T47D (cell line): ENCODE measurements at regions not wholly inside any gene's neighbourhood (a gene's known extent, or its start where the extent isn't known, plus 50 kb on each side); places are given as distances from the start of the nearest gene placed in this dataset.
A peak's percentile ranks its signal among the peaks of the same experiment; 100 is the strongest.

Experiments
- DNase-seq, 2 experiments: peaks; one replicate each; pipeline versions ENCODE4 v3.0.0 to v3.0.0-alpha.2; 2011 to 2012; ENCODE audit warnings: low read depth in 1 of 2, low spot score in 1 of 2
- JUND ChIP-seq: IDR thresholded peaks from 2 replicates; pipeline ENCODE4 v1.6.1; 2012; ENCODE audit warnings: low read depth
- in situ Hi-C: cut with HindIII; loops from 2 replicates; pipeline ENCODE4 v1.10.0; 2016; ENCODE audit warnings: low sequenced_read_pairs, low pct_unique_long_range_greater_than_20kb

- in situ Hi-C loops = no loop called here
- TF ChIP-seq JUND = no peak
- peak in 1 of 2 experiments; percentile 21 for DNase-seq
Observed at GRCh38 chr21:14321042-14321441, 61.9 kb downstream of the HSPA13 start.

GRCh38 chr21:14319805-14320204, 63.1 kb downstream of the HSPA13 start:
- no peak for TF ChIP-seq JUND
- in situ Hi-C loops = no loop called here
- no peak for DNase-seq

DNA sequence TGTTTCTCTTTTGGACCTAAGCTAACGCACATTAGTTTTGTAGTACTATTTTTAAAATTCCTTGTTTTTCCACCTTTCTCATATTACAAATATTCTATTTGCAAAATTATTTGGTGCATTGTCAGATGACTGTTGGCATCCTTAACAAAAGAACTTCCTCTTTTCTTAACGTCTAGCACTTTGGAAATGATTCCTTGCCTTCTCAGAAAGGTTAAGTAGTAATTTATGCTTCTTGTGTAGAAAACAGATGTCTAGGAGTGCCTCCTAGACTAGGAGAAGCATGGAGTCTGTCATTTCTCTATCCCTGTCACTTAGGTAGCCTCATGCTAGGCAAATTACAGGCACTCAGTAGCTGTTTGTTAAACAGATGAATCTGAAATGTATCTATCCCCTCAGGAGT, 64.4 kb downstream of the HSPA13 start:
- in situ Hi-C loops = no loop called here
- no peak for TF ChIP-seq JUND
- no peak for DNase-seq

DNA sequence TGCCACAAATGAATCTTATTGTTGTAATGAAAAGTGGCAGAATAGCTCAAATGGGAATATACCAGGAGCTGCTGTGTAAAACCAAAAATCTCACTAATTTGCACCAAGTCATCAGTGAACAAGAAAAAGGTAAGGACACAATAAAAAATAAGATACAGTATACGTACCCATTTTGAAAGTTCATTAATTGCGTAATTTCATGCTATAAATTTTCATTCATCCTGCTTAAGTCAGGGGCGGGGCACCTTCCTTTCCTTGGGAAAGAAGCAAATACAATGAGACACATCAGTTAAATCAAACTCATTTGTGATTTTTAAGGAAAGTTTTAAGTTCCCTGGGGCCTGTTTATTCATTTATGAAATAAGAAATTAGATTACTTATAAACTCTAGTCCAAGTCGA, 65.4 kb downstream of the HSPA13 start:
- in situ Hi-C loops = no loop called here
- DNase-seq = no peak
- no peak for TF ChIP-seq JUND

DNA sequence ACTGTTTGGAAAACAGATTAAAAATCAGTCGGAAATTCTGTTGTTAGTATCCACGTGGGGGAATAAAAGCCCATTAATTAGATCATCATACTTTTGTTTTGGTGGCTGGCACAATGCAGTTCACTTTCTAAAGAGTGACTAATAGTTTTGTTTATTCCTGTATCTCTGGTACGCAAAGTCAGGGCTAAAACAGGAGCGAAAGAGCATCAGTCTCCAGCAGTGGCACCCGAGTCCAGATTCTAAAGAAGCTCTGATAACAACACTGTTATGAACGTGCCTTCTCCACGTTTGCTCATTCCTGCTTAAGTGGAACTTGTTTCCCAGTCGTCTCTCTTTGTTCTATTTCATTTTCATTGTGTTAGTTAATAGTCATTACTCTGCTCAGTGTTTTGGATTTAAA, 69.6 kb downstream of the HSPA13 start:
- TF ChIP-seq JUND = no peak
- DNase-seq = no peak

DNA sequence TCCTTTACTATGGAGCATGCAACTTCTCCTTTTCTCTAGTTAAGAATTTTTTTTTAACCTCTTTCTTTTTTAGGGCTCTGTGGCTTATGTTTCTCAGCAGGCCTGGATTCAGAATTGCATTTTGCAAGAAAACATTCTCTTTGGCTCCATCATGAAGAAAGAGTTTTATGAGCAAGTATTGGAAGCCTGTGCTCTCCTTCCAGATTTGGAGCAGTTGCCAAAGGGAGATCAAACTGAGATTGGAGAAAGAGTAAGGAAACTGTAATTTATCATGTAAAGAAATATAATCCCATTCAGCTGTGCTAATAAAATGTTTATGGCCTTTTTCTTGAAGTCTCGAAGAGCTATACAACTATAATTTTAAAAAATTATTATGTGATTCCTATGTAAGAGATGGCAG, 70.1 kb downstream of the HSPA13 start:
- in situ Hi-C loops = no loop called here
- DNase-seq = no peak
- no peak for TF ChIP-seq JUND

More for the DNA sequence above, 69.6 kb downstream of the HSPA13 start:
- in situ Hi-C loops = no loop called here

GRCh38 chr21:14308234-14308633, 74.7 kb downstream of the HSPA13 start:
- DNase-seq = no peak
- in situ Hi-C loops = no loop called here
- TF ChIP-seq JUND = no peak

DNA sequence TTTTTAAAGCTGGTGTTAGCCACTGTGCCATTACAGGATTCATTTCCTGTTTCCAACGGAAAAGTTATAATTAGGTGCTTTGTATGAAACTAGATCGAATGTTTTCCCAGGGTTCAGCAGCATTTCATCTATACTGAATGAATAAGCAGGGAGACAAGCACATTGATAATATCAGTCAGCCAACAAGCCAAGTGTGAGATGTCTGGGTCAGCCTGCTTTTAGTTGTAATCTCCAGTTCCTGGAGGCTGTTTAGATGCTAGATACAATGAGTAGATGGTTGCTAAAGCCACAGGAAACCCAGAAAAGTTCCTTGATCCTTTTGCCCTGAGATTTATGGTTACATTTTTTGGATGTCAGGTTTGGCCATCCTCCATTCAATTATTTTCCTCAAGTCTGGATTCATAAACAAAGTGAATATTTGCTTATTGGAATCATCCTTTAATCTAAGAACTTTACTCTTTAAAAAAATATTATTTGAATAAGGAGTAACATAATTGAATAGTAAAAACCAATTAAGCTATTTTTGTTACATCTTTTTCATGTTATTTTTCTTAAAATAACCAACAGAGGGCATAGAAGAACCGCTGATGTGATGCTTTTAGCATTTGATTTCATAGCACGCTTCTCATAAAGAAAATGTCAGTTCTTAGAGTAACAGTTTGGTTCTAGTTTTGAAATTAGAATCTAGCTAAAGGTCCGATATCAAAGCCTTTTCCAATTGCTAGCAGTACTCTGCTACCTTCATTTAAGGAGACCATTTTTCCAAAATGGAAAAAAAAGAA, 76.6 kb downstream of the HSPA13 start:
- in situ Hi-C loops = no loop called here
- peak; percentile 92 for TF ChIP-seq JUND
- DNase-seq = peak in 1 of 2 experiments; percentile 94

GRCh38 chr21:14303731-14304488, 79.0 kb downstream of the HSPA13 start:
- in situ Hi-C loops = no loop called here
- DNase-seq = peak in 1 of 2 experiments; percentile 79
- TF ChIP-seq JUND = peak; percentile 92

DNA sequence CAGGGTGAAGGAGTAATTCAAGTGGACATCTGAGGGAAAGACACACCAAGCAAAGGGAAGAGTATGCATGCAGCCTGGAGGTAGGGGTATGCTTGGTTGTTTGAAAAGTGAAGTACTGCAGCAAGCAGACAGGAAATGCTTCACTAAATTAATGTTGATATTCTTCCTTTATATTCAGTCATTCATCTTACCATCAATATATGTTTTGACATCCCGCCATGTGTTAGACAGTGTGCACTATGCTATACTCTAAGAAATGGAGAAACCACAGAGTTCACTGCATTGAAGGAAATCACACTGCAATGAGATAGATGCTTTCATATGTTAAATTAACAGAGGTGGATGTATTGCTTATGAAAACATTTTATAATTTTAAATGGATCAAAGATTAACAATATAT, 82.9 kb downstream of the HSPA13 start:
- DNase-seq = no peak
- in situ Hi-C loops = no loop called here
- no peak for TF ChIP-seq JUND

GRCh38 chr21:14290576-14290975, 74.6 kb downstream of the RBM11 start:
- DNase-seq = no peak
- no peak for TF ChIP-seq JUND
- in situ Hi-C loops = no loop called here

- no peak for TF ChIP-seq JUND
- DNase-seq = no peak
- in situ Hi-C loops = no loop called here
Observed at GRCh38 chr21:14288922-14289321, 73.0 kb downstream of the RBM11 start.

GRCh38 chr21:14285147-14285761, 69.3 kb downstream of the RBM11 start:
- no peak for DNase-seq
- in situ Hi-C loops = no loop called here
- no peak for TF ChIP-seq JUND
